ENCODE measurements at regions not wholly inside any gene's neighbourhood (a gene's known extent, or its start where the extent isn't known, plus 50 kb on each side); places are given as distances from the start of the nearest gene placed in this dataset.

- no peaks in the 10 kb centered on the region for H3K27me3 Mint-ChIP-seq
- intact Hi-C loops (cut with DNase I, micrococcal nuclease) = no loop called here
- no peaks in the 10 kb centered on the region for H3K9me3 Mint-ChIP-seq
- no peak overlapping the region for H3K4me3 ChIP-seq (ENCODE audit: low read length)
- H3K4me1 Mint-ChIP-seq (ENCODE audit: low read depth) = no peaks in the 10 kb centered on the region
- no peak overlapping the region for H3K4me3 Mint-ChIP-seq
- ChIA-PET CTCF (no interaction called here), POLR2A (no interaction called here)
- no peaks in the 10 kb centered on the region for H3K36me3 ChIP-seq (ENCODE audit: insufficient read depth, low read length)
- no peak for DNase-seq
- no peak for ATAC-seq (ENCODE audit: poor library complexity)
- H3K27ac ChIP-seq (ENCODE audit: low read depth in 1 of 2, low read length in 2 of 2) = no peak overlapping the region
- H3K27me3 ChIP-seq (ENCODE audit: control insufficient read depth in 1 of 2, insufficient read depth in 2 of 2, low read length in 2 of 2) = peaks cover 0 to 3% of the 10 kb centered on the region in 2 experiments
- no peak overlapping the region for H3K27ac Mint-ChIP-seq
- H3K4me1 ChIP-seq (ENCODE audit: insufficient read depth, low read length) = no peaks in the 10 kb centered on the region
- peaks cover 6 to 14% of the 10 kb centered on the region in 2 experiments for H3K9me3 ChIP-seq (ENCODE audit: control insufficient read depth in 1 of 2, insufficient read depth in 1 of 2, low read length in 2 of 2)
- H3K36me3 Mint-ChIP-seq (ENCODE audit: low read depth) = no peaks in the 10 kb centered on the region
- TF ChIP-seq CTCF (IDR thresholded peaks at IDR 0.05) = no peak
Measured at GRCh38 chr9:129473523-129474244, 147.2 kb downstream of the C9orf50 start.

GRCh38 chr9:129472651-129473102 is 148.2 kb downstream of the C9orf50 start:
- Mint-ChIP-seq H3K4me1 (ENCODE audit: low read depth) (no peaks in the 10 kb centered on the region), H3K27me3 (no peaks in the 10 kb centered on the region), H3K27ac (no peak overlapping the region), H3K36me3 (ENCODE audit: low read depth) (no peaks in the 10 kb centered on the region), H3K4me3 (no peak overlapping the region), H3K9me3 (no peaks in the 10 kb centered on the region)
- DNase-seq = no peak
- no peaks in the 10 kb centered on the region for H3K4me1 ChIP-seq (ENCODE audit: insufficient read depth, low read length)
- TF ChIP-seq CTCF (IDR thresholded peaks at IDR 0.05) = no peak
- CTCF ChIA-PET = no interaction called here
- intact Hi-C loops (cut with DNase I, micrococcal nuclease) = no loop called here
- no peaks in the 10 kb centered on the region for H3K36me3 ChIP-seq (ENCODE audit: insufficient read depth, low read length)
- ATAC-seq (ENCODE audit: poor library complexity) = no peak
- H3K9me3 ChIP-seq (ENCODE audit: control insufficient read depth in 1 of 2, insufficient read depth in 1 of 2, low read length in 2 of 2) = peaks cover 6 to 14% of the 10 kb centered on the region in 2 experiments
- POLR2A ChIA-PET = no interaction called here
- H3K27ac ChIP-seq (ENCODE audit: low read depth in 1 of 2, low read length in 2 of 2) = no peak overlapping the region
- no peak overlapping the region for H3K4me3 ChIP-seq (ENCODE audit: low read length)
- peaks cover 0 to 3% of the 10 kb centered on the region in 2 experiments for H3K27me3 ChIP-seq (ENCODE audit: control insufficient read depth in 1 of 2, insufficient read depth in 2 of 2, low read length in 2 of 2)

GRCh38 chr9:129471201-129472019 is 149.5 kb downstream of the C9orf50 start:
- H3K4me3 Mint-ChIP-seq = no peak overlapping the region

More at GRCh38 chr9:129471201-129472019, 149.5 kb downstream of the C9orf50 start:
- DNase-seq = no peak
- H3K27ac ChIP-seq (ENCODE audit: low read depth in 1 of 2, low read length in 2 of 2) = no peak overlapping the region
- no peaks in the 10 kb centered on the region for H3K36me3 Mint-ChIP-seq (ENCODE audit: low read depth)
- H3K9me3 Mint-ChIP-seq = no peaks in the 10 kb centered on the region
- no peaks in the 10 kb centered on the region for H3K27me3 Mint-ChIP-seq
- no peak for ATAC-seq (ENCODE audit: poor library complexity)
- no peak overlapping the region for H3K27ac Mint-ChIP-seq
- H3K4me1 Mint-ChIP-seq (ENCODE audit: low read depth) = no peaks in the 10 kb centered on the region
- peaks cover 0 to 3% of the 10 kb centered on the region in 2 experiments for H3K27me3 ChIP-seq (ENCODE audit: control insufficient read depth in 1 of 2, insufficient read depth in 2 of 2, low read length in 2 of 2)
- no peaks in the 10 kb centered on the region for H3K4me1 ChIP-seq (ENCODE audit: insufficient read depth, low read length)
- no peak overlapping the region for H3K4me3 ChIP-seq (ENCODE audit: low read length)
- peaks cover 6 to 14% of the 10 kb centered on the region in 2 experiments for H3K9me3 ChIP-seq (ENCODE audit: control insufficient read depth in 1 of 2, insufficient read depth in 1 of 2, low read length in 2 of 2)
- no peak for TF ChIP-seq CTCF (IDR thresholded peaks at IDR 0.05)
- POLR2A ChIA-PET = no interaction called here
- intact Hi-C loops (cut with DNase I, micrococcal nuclease) = no loop called here
- CTCF ChIA-PET = no interaction called here
- no peaks in the 10 kb centered on the region for H3K36me3 ChIP-seq (ENCODE audit: insufficient read depth, low read length)

All from CD4-positive, alpha-beta T cell (primary cell).